Karpas-422 (cell line): ENCODE measurements at regions not wholly inside any gene's neighbourhood (a gene's known extent, or its start where the extent isn't known, plus 50 kb on each side); places are given as distances from the start of the nearest gene placed in this dataset.

Experiments used
- DNase-seq: peaks from one replicate; pipeline ENCODE4 v3.0.0-alpha.2; 2015
- H2AFZ ChIP-seq: fragments of 200-600 bp; sonication (generic); 2 replicates; pipeline ENCODE4 v1.6.1; 2014; ENCODE audit warnings: antibody characterized with exemption, low read length, mixed read lengths
- H3K27ac ChIP-seq: fragments of 200-600 bp; sonication (generic); 2 replicates; pipeline ENCODE4 v1.5.1; 2014; ENCODE audit warnings: mild to moderate bottlenecking, low read length, moderate library complexity
- H3K27me3 ChIP-seq: fragments of 200-600 bp; sonication (generic); 2 replicates; pipeline ENCODE4 v1.6.1; 2014; ENCODE audit warnings: low read length, mixed read lengths
- H3K36me3 ChIP-seq: fragments of 200-600 bp; sonication (generic); 2 replicates; pipeline ENCODE4 v1.6.1; 2014; ENCODE audit warnings: low read length, mixed read lengths; ENCODE audit not compliant: insufficient read depth
- H3K4me1 ChIP-seq: fragments of 200-600 bp; sonication (generic); 2 replicates; pipeline ENCODE4 v1.6.1; 2014; ENCODE audit warnings: mild to moderate bottlenecking, low read length, mixed read lengths
- H3K4me2 ChIP-seq: fragments of 200-600 bp; sonication (generic); 2 replicates; pipeline ENCODE4 v1.6.1; 2014; ENCODE audit warnings: low read length, low read depth, mild to moderate bottlenecking; ENCODE audit not compliant: poor library complexity, severe bottlenecking
- H3K4me3 ChIP-seq: fragments of 200-600 bp; sonication (generic); 2 replicates; pipeline ENCODE4 v1.5.1; 2014; ENCODE audit warnings: mild to moderate bottlenecking, antibody characterized with exemption, low read length, mixed read lengths
- H3K79me2 ChIP-seq: fragments of 200-600 bp; sonication (generic); 2 replicates; pipeline ENCODE4 v1.6.1; 2014; ENCODE audit warnings: mild to moderate bottlenecking, low read length, mixed read lengths
- H3K9ac ChIP-seq: fragments of 200-600 bp; sonication (generic); 2 replicates; pipeline ENCODE4 v1.6.0; 2014; ENCODE audit warnings: low read length
- H3K9me2 ChIP-seq: fragments of 200-600 bp; sonication (generic), shearing (Covaris generic); replicated peaks from 2 replicates; pipeline ENCODE4 v1.6.0; 2014; ENCODE audit warnings: mild to moderate bottlenecking, low read length, moderate library complexity; ENCODE audit not compliant: insufficient read depth
- H3K9me3 ChIP-seq: fragments of 300-700, 200-600 bp; sonication (generic); 2 replicates; pipeline ENCODE4 v1.6.1; 2014; ENCODE audit warnings: low read length, mixed read lengths
- H4K20me1 ChIP-seq: fragments of 200-600 bp; sonication (generic); 2 replicates; pipeline ENCODE4 v1.6.1; 2014; ENCODE audit warnings: mild to moderate bottlenecking, antibody characterized with exemption, low read length, low read depth; ENCODE audit not compliant: insufficient read depth

- no peak overlapping the region for H3K4me3 ChIP-seq
- no peak overlapping the region for H3K27ac ChIP-seq
- H3K9me2 ChIP-seq: no peaks in the 10 kb centered on the region
- no peak for DNase-seq
- H4K20me1 ChIP-seq: no peaks in the 10 kb centered on the region
- no peaks in the 10 kb centered on the region for H3K27me3 ChIP-seq
- no peak overlapping the region for H2AFZ ChIP-seq
- H3K9me3 ChIP-seq: no peaks in the 10 kb centered on the region
- no peak overlapping the region for H3K4me2 ChIP-seq
- no peaks in the 10 kb centered on the region for H3K4me1 ChIP-seq
- no peaks in the 10 kb centered on the region for H3K36me3 ChIP-seq
- H3K79me2 ChIP-seq: no peaks in the 10 kb centered on the region
- H3K9ac ChIP-seq: no peak overlapping the region
These were observed 50.8 kb upstream of the KCNJ6 start for GRCh38 chr21:37967036-37967435.

- H3K27ac ChIP-seq: no peak overlapping the region
- H4K20me1 ChIP-seq: no peaks in the 10 kb centered on the region
- DNase-seq: no peak
- H3K4me2 ChIP-seq: no peak overlapping the region
- no peaks in the 10 kb centered on the region for H3K9me2 ChIP-seq
- H3K27me3 ChIP-seq: no peaks in the 10 kb centered on the region
- no peak overlapping the region for H3K9ac ChIP-seq
- H3K9me3 ChIP-seq: no peaks in the 10 kb centered on the region
- no peaks in the 10 kb centered on the region for H3K4me1 ChIP-seq
- H3K36me3 ChIP-seq: no peaks in the 10 kb centered on the region
- no peaks in the 10 kb centered on the region for H3K79me2 ChIP-seq
- no peak overlapping the region for H2AFZ ChIP-seq
- H3K4me3 ChIP-seq: no peak overlapping the region
These were observed 52.5 kb upstream of the KCNJ6 start for GRCh38 chr21:37968744-37969143.

GRCh38 chr21:37970548-37970947 lies 54.3 kb upstream of the KCNJ6 start:
- H3K4me3 ChIP-seq: no peak overlapping the region
- H3K27ac ChIP-seq: no peak overlapping the region
- no peak overlapping the region for H3K4me2 ChIP-seq
- no peaks in the 10 kb centered on the region for H3K9me3 ChIP-seq
- H3K9ac ChIP-seq: no peak overlapping the region
- H3K27me3 ChIP-seq: no peaks in the 10 kb centered on the region
- no peaks in the 10 kb centered on the region for H4K20me1 ChIP-seq
- H3K4me1 ChIP-seq: no peaks in the 10 kb centered on the region
- H3K79me2 ChIP-seq: no peaks in the 10 kb centered on the region
- H3K9me2 ChIP-seq: no peaks in the 10 kb centered on the region
- H3K36me3 ChIP-seq: no peaks in the 10 kb centered on the region
- H2AFZ ChIP-seq: no peak overlapping the region
- DNase-seq: no peak

- no peaks in the 10 kb centered on the region for H4K20me1 ChIP-seq
- H3K9ac ChIP-seq: no peak overlapping the region
- no peaks in the 10 kb centered on the region for H3K9me3 ChIP-seq
- no peaks in the 10 kb centered on the region for H3K9me2 ChIP-seq
- no peaks in the 10 kb centered on the region for H3K79me2 ChIP-seq
- no peaks in the 10 kb centered on the region for H3K4me1 ChIP-seq
- H3K4me2 ChIP-seq: no peak overlapping the region
- H3K4me3 ChIP-seq: no peak overlapping the region
- DNase-seq: no peak
- H3K27me3 ChIP-seq: no peaks in the 10 kb centered on the region
- H3K36me3 ChIP-seq: no peaks in the 10 kb centered on the region
- H3K27ac ChIP-seq: no peak overlapping the region
- no peak overlapping the region for H2AFZ ChIP-seq
These were observed 55.2 kb upstream of the KCNJ6 start for GRCh38 chr21:37971390-37971950.

- Histone ChIP-seq H3K36me3 (no peaks in the 10 kb centered on the region), H3K9me3 (no peaks in the 10 kb centered on the region), H4K20me1 (no peaks in the 10 kb centered on the region), H3K4me1 (no peaks in the 10 kb centered on the region), H3K27ac (no peak overlapping the region), H3K9ac (no peak overlapping the region), H3K9me2 (no peaks in the 10 kb centered on the region), H3K4me3 (no peak overlapping the region), H3K79me2 (no peaks in the 10 kb centered on the region), H2AFZ (no peak overlapping the region), H3K4me2 (no peak overlapping the region), H3K27me3 (no peaks in the 10 kb centered on the region)
- DNase-seq: no peak
These were observed 57.8 kb upstream of the KCNJ6 start for GRCh38 chr21:37974081-37974480.

- Histone ChIP-seq H3K9ac (no peak overlapping the region), H3K4me2 (no peak overlapping the region), H3K4me1 (no peaks in the 10 kb centered on the region), H3K4me3 (no peak overlapping the region), H3K9me3 (no peaks in the 10 kb centered on the region), H2AFZ (no peak overlapping the region), H3K9me2 (no peaks in the 10 kb centered on the region), H4K20me1 (no peaks in the 10 kb centered on the region), H3K79me2 (no peaks in the 10 kb centered on the region), H3K36me3 (no peaks in the 10 kb centered on the region), H3K27me3 (no peaks in the 10 kb centered on the region), H3K27ac (no peak overlapping the region)
- no peak for DNase-seq
These were observed 66.5 kb upstream of the KCNJ6 start for GRCh38 chr21:37982496-37983318.

- Histone ChIP-seq H3K4me1 (no peaks in the 10 kb centered on the region), H2AFZ (no peak overlapping the region), H3K9ac (no peak overlapping the region), H3K9me3 (no peaks in the 10 kb centered on the region), H3K27me3 (no peaks in the 10 kb centered on the region), H3K79me2 (no peaks in the 10 kb centered on the region), H3K4me2 (no peak overlapping the region), H3K4me3 (no peak overlapping the region), H3K9me2 (no peaks in the 10 kb centered on the region), H3K36me3 (no peaks in the 10 kb centered on the region), H3K27ac (no peak overlapping the region), H4K20me1 (no peaks in the 10 kb centered on the region)
- DNase-seq: no peak
These were observed 67.3 kb upstream of the KCNJ6 start for GRCh38 chr21:37983336-37984095.

GRCh38 chr21:37984416-37984815 lies 68.2 kb upstream of the KCNJ6 start:
- no peak overlapping the region for H2AFZ ChIP-seq
- no peaks in the 10 kb centered on the region for H3K9me2 ChIP-seq
- H4K20me1 ChIP-seq: no peaks in the 10 kb centered on the region
- H3K27me3 ChIP-seq: no peaks in the 10 kb centered on the region
- H3K4me1 ChIP-seq: no peaks in the 10 kb centered on the region
- H3K79me2 ChIP-seq: no peaks in the 10 kb centered on the region
- H3K27ac ChIP-seq: no peak overlapping the region
- DNase-seq: no peak
- H3K4me2 ChIP-seq: no peak overlapping the region
- H3K36me3 ChIP-seq: no peaks in the 10 kb centered on the region
- no peaks in the 10 kb centered on the region for H3K9me3 ChIP-seq
- no peak overlapping the region for H3K4me3 ChIP-seq
- no peak overlapping the region for H3K9ac ChIP-seq
